ENCODE measurements at regions not wholly inside any gene's neighbourhood (a gene's known extent, or its start where the extent isn't known, plus 50 kb on each side); places are given as distances from the start of the nearest gene placed in this dataset.
"Not testable (repeated sequence)": the region's sequence is repeated elsewhere in the genome, so short reads cannot be mapped to it uniquely, and the experiment has no call there.

GRCh38 chr9:42434844-42435714 is 251.6 kb downstream of the SPATA31A6 start:
- not testable (repeated sequence) for TF ChIP-seq CTCF (IDR thresholded peaks at IDR 0.05; ENCODE audit: extremely low read depth in 1 of 2, insufficient read depth in 1 of 2, low read depth in 1 of 2, low read length in 2 of 2); JUN (IDR thresholded peaks at IDR 0.05; ENCODE audit: borderline replicate concordance, insufficient read depth, insufficient read length, low read depth); POLR2A (IDR thresholded peaks at IDR 0.05; ENCODE audit: low read depth, low read length); MAX (IDR thresholded peaks at IDR 0.05; ENCODE audit: insufficient read depth, insufficient read length); POLR2AphosphoS5 (IDR thresholded peaks at IDR 0.05; ENCODE audit: insufficient read depth, low read depth, low read length); EZH2 (IDR thresholded peaks at IDR 0.05; ENCODE audit: borderline replicate concordance, low read depth, low read length, severe bottlenecking); MYC (IDR thresholded peaks at IDR 0.05; ENCODE audit: low read depth, low read length)
